Ascending aorta (tissue), 2 donors: ENCODE measurements at regions not wholly inside any gene's neighbourhood (a gene's known extent, or its start where the extent isn't known, plus 50 kb on each side); places are given as distances from the start of the nearest gene placed in this dataset.

Experiments used
- DNase-seq, 2 donors: peaks; one replicate each; pipeline ENCODE4 v3.0.0-alpha.2; 2019; ENCODE audit warnings: low spot score in 2 of 2
- H3K27ac ChIP-seq, 2 donors: fragments of 200-600 bp; sonication (generic); one replicate each; pipeline ENCODE4 v1.5.1; 2016 to 2017; ENCODE audit warnings: mild to moderate bottlenecking in 1 of 2
- H3K27me3 ChIP-seq: fragments of 200-600 bp; sonication (generic); one replicate; pipeline ENCODE4 v1.5.1; 2017
- H3K36me3 ChIP-seq, 2 donors: fragments of 200-600 bp; sonication (generic); one replicate each; pipeline ENCODE4 v1.5.1; 2016
- H3K4me1 ChIP-seq, 2 donors: fragments of 200-600 bp; sonication (generic); one replicate each; pipeline ENCODE4 v1.5.1; 2016 to 2017; ENCODE audit warnings: mild to moderate bottlenecking in 1 of 2
- H3K4me3 ChIP-seq, 2 donors: fragments of 200-600 bp; sonication (generic); one replicate each; pipeline ENCODE4 v1.5.1; 2016 to 2017; ENCODE audit warnings: mild to moderate bottlenecking in 1 of 2
- H3K9me3 ChIP-seq, 2 donors: fragments of 200-600 bp; sonication (generic); one replicate each; pipeline ENCODE4 v1.5.1; 2016
- intact Hi-C: fragments of 100-400 bp; cut with DNase I; formaldehyde crosslinking; loops from one replicate; pipeline ENCODE4 v1.15.1; 2023
- TF ChIP-seq, protein P1 (sequence below), 3 experiments: fragments of 200-600 bp in 2 of 3; fragments of 450-650 bp in 1 of 3; sonication (generic) in 2 of 3; IDR thresholded peaks; one replicate each; pipeline ENCODE4 v1.5.1; 2016 to 2019; ENCODE audit warnings: antibody characterized with exemption in 3 of 3, mild to moderate bottlenecking in 1 of 3, moderate library complexity in 1 of 3

DNA sequence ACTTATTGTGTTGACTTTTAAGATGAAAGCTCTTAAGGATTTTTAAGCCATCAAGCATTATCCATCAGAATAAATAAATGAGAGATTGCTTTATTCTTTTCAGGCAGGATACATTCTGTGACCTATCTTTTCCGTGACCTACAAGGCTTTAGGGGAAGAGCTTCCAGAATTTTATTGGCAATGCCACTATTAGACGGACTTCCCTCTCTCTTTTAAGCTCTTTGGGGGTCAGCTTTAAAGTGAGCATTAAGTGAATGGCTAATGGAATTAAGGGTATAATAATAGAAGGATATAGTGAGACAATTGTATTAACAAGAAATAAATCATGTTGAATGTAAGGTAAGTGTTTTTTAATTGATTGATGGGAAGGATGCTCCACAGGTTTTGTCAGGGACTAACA is 273.7 kb downstream of the GPAT3 start:
- Histone ChIP-seq H3K4me1 (no peaks in the 10 kb centered on the region), H3K4me3 (no peak overlapping the region), H3K27me3 (no peaks in the 10 kb centered on the region), H3K27ac (no peak overlapping the region), H3K9me3 (no peaks in the 10 kb centered on the region), H3K36me3 (no peaks in the 10 kb centered on the region)
- intact Hi-C loops: no loop called here
- no peak for DNase-seq
- TF ChIP-seq, protein P1, sequence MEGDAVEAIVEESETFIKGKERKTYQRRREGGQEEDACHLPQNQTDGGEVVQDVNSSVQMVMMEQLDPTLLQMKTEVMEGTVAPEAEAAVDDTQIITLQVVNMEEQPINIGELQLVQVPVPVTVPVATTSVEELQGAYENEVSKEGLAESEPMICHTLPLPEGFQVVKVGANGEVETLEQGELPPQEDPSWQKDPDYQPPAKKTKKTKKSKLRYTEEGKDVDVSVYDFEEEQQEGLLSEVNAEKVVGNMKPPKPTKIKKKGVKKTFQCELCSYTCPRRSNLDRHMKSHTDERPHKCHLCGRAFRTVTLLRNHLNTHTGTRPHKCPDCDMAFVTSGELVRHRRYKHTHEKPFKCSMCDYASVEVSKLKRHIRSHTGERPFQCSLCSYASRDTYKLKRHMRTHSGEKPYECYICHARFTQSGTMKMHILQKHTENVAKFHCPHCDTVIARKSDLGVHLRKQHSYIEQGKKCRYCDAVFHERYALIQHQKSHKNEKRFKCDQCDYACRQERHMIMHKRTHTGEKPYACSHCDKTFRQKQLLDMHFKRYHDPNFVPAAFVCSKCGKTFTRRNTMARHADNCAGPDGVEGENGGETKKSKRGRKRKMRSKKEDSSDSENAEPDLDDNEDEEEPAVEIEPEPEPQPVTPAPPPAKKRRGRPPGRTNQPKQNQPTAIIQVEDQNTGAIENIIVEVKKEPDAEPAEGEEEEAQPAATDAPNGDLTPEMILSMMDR (IDR thresholded peaks at IDR 0.05): no peak

DNA sequence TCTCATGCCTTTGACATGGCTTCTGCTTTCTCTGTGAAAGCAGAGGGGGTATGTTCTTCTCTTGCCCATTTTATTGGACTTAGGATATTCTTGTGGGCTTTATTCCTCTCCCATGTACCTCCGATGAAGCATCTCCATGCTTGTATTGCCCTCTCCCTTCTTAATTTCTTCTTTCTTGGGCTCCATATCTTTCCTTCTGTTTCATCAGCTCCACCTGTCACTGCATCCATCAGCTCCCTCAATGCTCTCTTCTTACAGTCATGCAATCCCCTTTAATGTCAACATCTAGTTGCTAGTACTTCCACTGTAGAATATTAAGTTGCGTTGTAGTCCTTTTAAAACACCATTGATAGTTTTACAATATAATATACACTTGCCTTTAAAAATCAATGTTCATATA is 257.6 kb downstream of the GPAT3 start:
- H3K4me1 ChIP-seq: no peaks in the 10 kb centered on the region
- no peak overlapping the region for H3K4me3 ChIP-seq
- no peaks in the 10 kb centered on the region for H3K9me3 ChIP-seq
- H3K27me3 ChIP-seq: no peaks in the 10 kb centered on the region
- no peak overlapping the region for H3K27ac ChIP-seq
- no peaks in the 10 kb centered on the region for H3K36me3 ChIP-seq
- TF ChIP-seq, protein P1 (IDR thresholded peaks at IDR 0.05): no peak
- intact Hi-C loops: no loop called here
- no peak for DNase-seq

DNA sequence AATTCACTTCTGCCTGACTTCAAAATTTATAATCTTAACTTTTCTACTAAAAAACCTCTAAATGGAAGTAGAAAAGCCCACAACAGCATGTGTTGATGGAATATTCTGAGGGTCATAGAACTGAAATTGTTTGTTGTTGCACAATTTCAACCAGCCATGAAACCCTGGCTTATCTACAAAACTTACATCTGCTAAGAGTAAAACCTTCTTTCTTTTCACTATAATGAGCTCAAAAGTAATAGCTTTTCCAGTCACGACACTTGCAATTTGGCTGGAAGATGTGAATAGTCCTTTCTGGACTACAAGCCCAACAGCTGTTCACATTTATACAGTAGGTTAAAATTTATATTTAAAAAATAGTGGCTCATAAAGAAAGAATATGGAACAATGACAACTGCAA is 250.0 kb downstream of the GPAT3 start:
- H3K4me1 ChIP-seq: no peaks in the 10 kb centered on the region

DNA sequence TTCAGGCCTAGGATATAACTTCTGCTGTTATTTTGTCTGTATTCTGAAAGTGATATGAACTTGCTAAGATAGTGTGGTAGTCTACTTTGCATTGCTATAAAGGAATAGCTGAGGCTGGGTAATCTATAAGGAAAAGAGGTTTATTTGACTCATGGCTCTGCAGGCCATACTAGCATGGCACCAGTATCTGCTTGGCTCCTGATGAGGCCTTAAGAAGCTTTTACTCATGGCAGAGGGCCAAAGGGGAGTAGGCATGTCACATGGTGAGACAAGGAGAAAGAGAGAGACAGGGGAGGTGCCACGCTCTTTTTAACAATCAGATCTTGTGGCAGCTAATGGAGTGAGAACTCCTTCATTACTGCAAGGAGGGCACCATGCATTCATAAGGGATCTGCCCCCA is 247.3 kb downstream of the GPAT3 start:
- intact Hi-C loops: no loop called here
- Histone ChIP-seq H3K27ac (no peak overlapping the region), H3K9me3 (no peaks in the 10 kb centered on the region), H3K4me1 (no peaks in the 10 kb centered on the region), H3K27me3 (no peaks in the 10 kb centered on the region), H3K36me3 (no peaks in the 10 kb centered on the region), H3K4me3 (no peak overlapping the region)
- TF ChIP-seq, protein P1 (IDR thresholded peaks at IDR 0.05): no peak
- DNase-seq: no peak

More for the DNA sequence above, 250.0 kb downstream of the GPAT3 start:
- intact Hi-C loops: no loop called here
- H3K27ac ChIP-seq: no peak overlapping the region
- H3K27me3 ChIP-seq: no peaks in the 10 kb centered on the region
- H3K36me3 ChIP-seq: no peaks in the 10 kb centered on the region
- H3K4me3 ChIP-seq: no peak overlapping the region
- TF ChIP-seq, protein P1 (IDR thresholded peaks at IDR 0.05): no peak
- no peak for DNase-seq
- no peaks in the 10 kb centered on the region for H3K9me3 ChIP-seq

DNA sequence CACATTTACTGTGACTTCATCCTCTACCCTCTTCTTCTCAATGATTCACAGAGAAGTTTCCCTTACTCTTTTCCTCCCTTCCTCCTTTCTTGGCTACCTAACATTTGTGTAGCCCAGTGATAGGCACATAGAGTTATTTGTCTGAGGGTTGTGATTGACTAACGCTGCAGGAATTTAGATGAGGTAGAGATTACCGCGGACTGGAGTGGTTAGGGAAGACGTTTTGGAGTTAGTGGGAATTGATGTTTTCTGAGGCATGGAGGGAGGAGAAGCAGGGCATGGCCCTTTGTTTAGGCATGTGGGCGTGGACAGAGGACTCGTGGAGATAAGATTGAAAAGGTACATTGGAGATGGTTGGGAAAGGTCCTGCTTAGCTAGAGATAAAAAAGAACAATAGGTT is 246.7 kb downstream of the GPAT3 start:
- no peaks in the 10 kb centered on the region for H3K36me3 ChIP-seq
- no peaks in the 10 kb centered on the region for H3K9me3 ChIP-seq
- DNase-seq: no peak
- no peaks in the 10 kb centered on the region for H3K4me1 ChIP-seq
- no peak overlapping the region for H3K27ac ChIP-seq
- H3K27me3 ChIP-seq: no peaks in the 10 kb centered on the region
- TF ChIP-seq, protein P1 (IDR thresholded peaks at IDR 0.05): no peak
- no peak overlapping the region for H3K4me3 ChIP-seq
- intact Hi-C loops: no loop called here

DNA sequence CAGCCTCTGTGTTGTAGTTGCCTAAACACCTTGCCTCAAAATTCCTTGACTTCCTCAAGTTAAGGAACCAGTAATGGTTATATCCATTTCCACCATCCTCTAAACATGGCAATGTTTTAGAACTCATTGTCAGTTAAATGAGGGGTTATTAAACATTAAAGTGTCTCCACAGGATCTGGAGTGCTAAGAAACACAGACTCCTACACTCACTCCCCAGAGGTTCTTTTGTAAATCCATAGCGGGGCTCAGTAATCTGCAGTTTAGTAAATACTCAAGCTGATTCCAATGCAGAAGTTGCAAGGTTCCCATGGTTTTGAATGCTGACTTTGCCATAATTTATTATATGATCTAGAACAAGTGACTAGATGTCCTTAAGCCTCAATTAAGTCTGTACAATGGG is 245.5 kb downstream of the GPAT3 start:
- no peak overlapping the region for H3K27ac ChIP-seq
- TF ChIP-seq, protein P1 (IDR thresholded peaks at IDR 0.05): no peak
- H3K36me3 ChIP-seq: no peaks in the 10 kb centered on the region
- H3K4me3 ChIP-seq: no peak overlapping the region
- H3K4me1 ChIP-seq: no peaks in the 10 kb centered on the region
- H3K9me3 ChIP-seq: no peaks in the 10 kb centered on the region
- intact Hi-C loops: no loop called here
- H3K27me3 ChIP-seq: no peaks in the 10 kb centered on the region
- no peak for DNase-seq
